GM18873 (cell line): ENCODE measurements at regions not wholly inside any gene's neighbourhood (a gene's known extent, or its start where the extent isn't known, plus 50 kb on each side); places are given as distances from the start of the nearest gene placed in this dataset.
"Not testable (repeated sequence)": the region's sequence is repeated elsewhere in the genome, so short reads cannot be mapped to it uniquely, and the experiment has no call there.

ENCODE experiments used
- ATAC-seq: cut with Tn5 transposase; IDR thresholded peaks from one replicate; pipeline ENCODE4 v1.9.1; 2021; ENCODE audit warnings: mild to moderate bottlenecking, moderate library complexity, moderate number of reproducible peaks; ENCODE audit not compliant: unreplicated experiment, low FRiP score

- no peak for ATAC-seq
These were observed 1524.3 kb downstream of the BRD1 start for GRCh38 chr22:48303369-48303725.

GRCh38 chr22:48302657-48303368 is 1524.9 kb downstream of the BRD1 start:
- no peak for ATAC-seq

GRCh38 chr22:48301908-48302307 is 1525.8 kb downstream of the BRD1 start:
- ATAC-seq: no peak

GRCh38 chr22:48301421-48301820 is 1526.3 kb downstream of the BRD1 start:
- ATAC-seq: no peak

GRCh38 chr22:48300877-48301276 is 1526.8 kb downstream of the BRD1 start:
- ATAC-seq: no peak

- ATAC-seq: no peak
These were observed 1527.9 kb downstream of the BRD1 start for GRCh38 chr22:48299801-48300200.

- ATAC-seq: no peak
These were observed 1528.5 kb downstream of the BRD1 start for GRCh38 chr22:48299124-48299523.

GRCh38 chr22:48297296-48297695 is 1530.4 kb downstream of the BRD1 start:
- no peak for ATAC-seq

GRCh38 chr22:48289954-48290353 is 1527.5 kb downstream of the TBC1D22A start:
- ATAC-seq: not testable (repeated sequence)

GRCh38 chr22:48288376-48288940 is 1526.0 kb downstream of the TBC1D22A start:
- no peak for ATAC-seq

GRCh38 chr22:48287031-48287430 is 1524.6 kb downstream of the TBC1D22A start:
- no peak for ATAC-seq

GRCh38 chr22:48284671-48285070 is 1522.2 kb downstream of the TBC1D22A start:
- ATAC-seq: no peak

- ATAC-seq: no peak
These were observed 1520.4 kb downstream of the TBC1D22A start for GRCh38 chr22:48282804-48283203.

GRCh38 chr22:48279461-48279756 is 1517.0 kb downstream of the TBC1D22A start:
- no peak for ATAC-seq

GRCh38 chr22:48278620-48279460 is 1516.4 kb downstream of the TBC1D22A start:
- ATAC-seq: no peak

GRCh38 chr22:48277868-48278581 is 1515.6 kb downstream of the TBC1D22A start:
- ATAC-seq: no peak

- no peak for ATAC-seq
These were observed 1514.8 kb downstream of the TBC1D22A start for GRCh38 chr22:48276994-48277867.

- no peak for ATAC-seq
These were observed 1513.0 kb downstream of the TBC1D22A start for GRCh38 chr22:48275412-48275811.

- ATAC-seq: no peak
These were observed 1508.3 kb downstream of the TBC1D22A start for GRCh38 chr22:48270731-48271130.
